IMR-90 (cell line): ENCODE measurements at regions not wholly inside any gene's neighbourhood (a gene's known extent, or its start where the extent isn't known, plus 50 kb on each side); places are given as distances from the start of the nearest gene placed in this dataset.

Experiments used
- ATAC-seq: fragments of 200-7000 bp; cut with Tn5 transposase; 2 replicates; pipeline ENCODE4 v1.9.1; 2020; ENCODE audit warnings: low read depth, mild to moderate bottlenecking, moderate library complexity
- BruUV-seq: library from RNA; stranded (reverse); fragments of 400-500 nt; replicated peaks from 2 replicates; lab custom pipeline; 2021; lab: Mats Ljungman, UMichigan
- CTCF ChIA-PET: fragments of 300-600 bp; formaldehyde crosslinking; extraction: SDS; loops from one replicate; lab custom pipeline; 2021; ENCODE audit warnings: antibody characterized with exemption; lab: Yijun Ruan, JAX
- POLR2A ChIA-PET: fragments of 300-600 bp; sonication (Branson Sonifier 250); formaldehyde crosslinking; loops from one replicate; lab custom pipeline; 2022; ENCODE audit warnings: antibody characterized with exemption; ENCODE audit not compliant: unreplicated experiment; lab: Charles Lee
- DNase-seq: peaks from one replicate; pipeline ENCODE4 v3.0.0; 2013
- H2AFZ ChIP-seq: replicated peaks from 2 replicates; pipeline ENCODE3; 2013; ENCODE audit warnings: low read length, mild to moderate bottlenecking; ENCODE audit not compliant: poor library complexity
- H2AK5ac ChIP-seq: 2 replicates; pipeline ENCODE4 v1.6.1; 2013; ENCODE audit warnings: low read depth, low read length, inconsistent platforms
- H2AK9ac ChIP-seq: replicated peaks from 2 replicates; pipeline ENCODE3; 2013; ENCODE audit warnings: mild to moderate bottlenecking, low read depth, low read length, moderate library complexity; ENCODE audit not compliant: poor library complexity
- H2BK120ac ChIP-seq: 2 replicates; pipeline ENCODE4 v1.6.1; 2013; ENCODE audit warnings: low read depth, low read length, inconsistent platforms
- H2BK15ac ChIP-seq: 3 replicates; pipeline ENCODE4 v1.6.1; 2013; ENCODE audit warnings: low read depth, low read length, inconsistent platforms
- H2BK20ac ChIP-seq: 2 replicates; pipeline ENCODE4 v1.6.1; 2013; ENCODE audit warnings: low read depth, mild to moderate bottlenecking, inconsistent platforms, low read length, moderate library complexity
- H2BK5ac ChIP-seq: 2 replicates; pipeline ENCODE4 v1.6.1; 2013; ENCODE audit warnings: mild to moderate bottlenecking, low read depth, low read length, inconsistent platforms; ENCODE audit not compliant: poor library complexity, severe bottlenecking
- H3K14ac ChIP-seq: replicated peaks from 2 replicates; pipeline ENCODE4 v1.6.1; 2013; ENCODE audit warnings: low read depth, low read length, inconsistent platforms
- H3K18ac ChIP-seq: 2 replicates; pipeline ENCODE4 v1.6.1; 2013; ENCODE audit warnings: low read depth, low read length, control low read depth
- H3K23ac ChIP-seq: 2 replicates; pipeline ENCODE4 v1.6.1; 2013; ENCODE audit warnings: low read depth, low read length, inconsistent platforms
- H3K27ac ChIP-seq: 2 replicates; pipeline ENCODE4 v1.5.1; 2013; ENCODE audit warnings: mild to moderate bottlenecking, control low read depth, low read length; ENCODE audit not compliant: insufficient read depth
- H3K27me3 ChIP-seq: 2 replicates; pipeline ENCODE4 v1.6.1; 2013; ENCODE audit warnings: low read length; ENCODE audit not compliant: control insufficient read depth, insufficient read depth
- H3K36me3 ChIP-seq: 2 replicates; pipeline ENCODE4 v1.6.1; 2013; ENCODE audit warnings: low read length, mixed read lengths; ENCODE audit not compliant: control insufficient read depth, insufficient read depth
- H3K4ac ChIP-seq: 2 replicates; pipeline ENCODE4 v1.6.1; 2013; ENCODE audit warnings: low read depth, low read length, inconsistent platforms
- H3K4me1 ChIP-seq: 2 replicates; pipeline ENCODE4 v1.6.1; 2013; ENCODE audit warnings: low read length, mixed read lengths; ENCODE audit not compliant: control insufficient read depth, insufficient read depth
- H3K4me2 ChIP-seq: 2 replicates; pipeline ENCODE4 v1.6.1; 2013; ENCODE audit warnings: low read depth, mild to moderate bottlenecking, control low read depth, low read length, moderate library complexity
- H3K4me3 ChIP-seq: 2 replicates; pipeline ENCODE4 v1.5.1; 2013; ENCODE audit warnings: low read depth, mild to moderate bottlenecking, control low read depth, low read length, moderate library complexity; ENCODE audit not compliant: insufficient read depth
- H3K56ac ChIP-seq: 2 replicates; pipeline ENCODE4 v1.6.1; 2013; ENCODE audit warnings: low read length, inconsistent platforms; ENCODE audit not compliant: insufficient read depth; ENCODE audit errors: extremely low read depth
- H3K79me1 ChIP-seq, 2 experiments: 2 replicates each; pipeline ENCODE4 v1.6.1; 2013; ENCODE audit warnings: low read length in 2 of 2, inconsistent platforms in 1 of 2, low read depth in 1 of 2
- H3K9ac ChIP-seq: 2 replicates; pipeline ENCODE4 v1.6.1; 2013; ENCODE audit warnings: low read depth, low read length, control low read depth
- H3K9me1 ChIP-seq: 2 replicates; pipeline ENCODE4 v1.6.1; 2013; ENCODE audit warnings: low read length, inconsistent platforms; ENCODE audit not compliant: insufficient read depth
- H3K9me3 ChIP-seq: 2 replicates; pipeline ENCODE4 v1.6.1; 2013; ENCODE audit warnings: low read length; ENCODE audit not compliant: control insufficient read depth, insufficient read depth
- H4K20me1 ChIP-seq: 2 replicates; pipeline ENCODE4 v1.6.1; 2013; ENCODE audit warnings: low read length, inconsistent platforms; ENCODE audit not compliant: insufficient read depth
- H4K5ac ChIP-seq: 2 replicates; pipeline ENCODE4 v1.6.1; 2013; ENCODE audit warnings: mild to moderate bottlenecking, low read depth, low read length, control low read depth
- H4K8ac ChIP-seq, 2 experiments: 2 replicates each; pipeline ENCODE4 v1.6.1; 2013; ENCODE audit warnings: low read depth in 2 of 2, low read length in 2 of 2, control low read depth in 1 of 2, inconsistent platforms in 1 of 2
- H4K91ac ChIP-seq: 2 replicates; pipeline ENCODE4 v1.6.1; 2013; ENCODE audit warnings: low read depth, low read length, inconsistent platforms; ENCODE audit not compliant: insufficient read depth
- BHLHE40 ChIP-seq: fragments of 150-350 bp; IDR thresholded peaks from 2 replicates; pipeline ENCODE4 v1.6.1; 2016; ENCODE audit warnings: mild to moderate bottlenecking, low read depth, low read length
- CEBPB ChIP-seq: IDR thresholded peaks from 2 replicates; pipeline ENCODE4 v1.6.1; 2012; ENCODE audit warnings: low read depth, low read length, improper control_type of control experiment
- CHD1 ChIP-seq: IDR thresholded peaks from 2 replicates; pipeline ENCODE4 v1.6.1; 2012; ENCODE audit warnings: low read depth, low read length, improper control_type of control experiment
- CTCF ChIP-seq: conservative IDR thresholded peaks from 2 replicates; pipeline ENCODE4 v1.5.1; 2012; ENCODE audit warnings: mild to moderate bottlenecking, low read depth, low read length, improper control_type of control experiment
- ELK1 ChIP-seq: fragments of 150-350 bp; IDR thresholded peaks from 2 replicates; pipeline ENCODE4 v1.6.1; 2016; ENCODE audit warnings: low read depth, mild to moderate bottlenecking, low read length, moderate library complexity, borderline replicate concordance
- FOS ChIP-seq: fragments of 150-350 bp; IDR thresholded peaks from 2 replicates; pipeline ENCODE4 v1.6.1; 2016; ENCODE audit warnings: low read depth, low read length
- MAFK ChIP-seq: IDR thresholded peaks from 2 replicates; pipeline ENCODE4 v1.6.1; 2012; ENCODE audit warnings: low read depth, low read length, improper control_type of control experiment
- MAZ ChIP-seq: IDR thresholded peaks from 2 replicates; pipeline ENCODE4 v1.6.1; 2012; ENCODE audit warnings: low read depth, mild to moderate bottlenecking, low read length, improper control_type of control experiment, moderate library complexity, borderline replicate concordance
- MXI1 ChIP-seq: IDR thresholded peaks from 2 replicates; pipeline ENCODE4 v1.6.1; 2012; ENCODE audit warnings: low read depth, mild to moderate bottlenecking, low read length, moderate library complexity, borderline replicate concordance
- NFE2L2 ChIP-seq: fragments of 150-350 bp; IDR thresholded peaks from 2 replicates; pipeline ENCODE4 v1.6.1; 2016; ENCODE audit warnings: low read depth, mild to moderate bottlenecking, low read length
- POLR2A ChIP-seq: IDR thresholded peaks from 2 replicates; pipeline ENCODE4 v1.6.1; 2012; ENCODE audit warnings: mild to moderate bottlenecking, low read depth, low read length
- RAD21 ChIP-seq: IDR thresholded peaks from 2 replicates; pipeline ENCODE4 v1.6.1; 2012; ENCODE audit warnings: low read length, improper control_type of control experiment
- RCOR1 ChIP-seq: IDR thresholded peaks from 2 replicates; pipeline ENCODE4 v1.6.1; 2012; ENCODE audit warnings: mild to moderate bottlenecking, low read length, improper control_type of control experiment; ENCODE audit not compliant: insufficient replicate concordance
- RFX5 ChIP-seq: IDR thresholded peaks from 2 replicates; pipeline ENCODE4 v1.8.0; 2012; ENCODE audit warnings: low read depth, mild to moderate bottlenecking, low read length, moderate library complexity
- SMC3 ChIP-seq: fragments of 150-350 bp; IDR thresholded peaks from 2 replicates; pipeline ENCODE4 v1.6.1; 2016; ENCODE audit warnings: low read depth, mild to moderate bottlenecking, antibody characterized with exemption, low read length, moderate library complexity
- USF2 ChIP-seq: fragments of 150-350 bp; IDR thresholded peaks from 2 replicates; pipeline ENCODE4 v1.6.1; 2017; ENCODE audit warnings: mild to moderate bottlenecking, antibody characterized with exemption, low read length, low read depth
- WGBS, 2 experiments: methylation state at CpG; one replicate each; pipeline versions ENCODE4 v1.1.5 to v1.1.7; 2013; ENCODE audit warnings: missing lambda C conversion rate in 2 of 2; ENCODE audit not compliant: insufficient read length in 1 of 2; ENCODE audit errors: extremely low coverage in 2 of 2; 5-methylcytosine and 5-hydroxymethylcytosine counted together
- dilution Hi-C: fragments of 300-500 bp; cut with HindIII; formaldehyde crosslinking; loops from one replicate; pipeline ENCODE4 v1.14.3; 2018; ENCODE audit warnings: low sequenced_read_pairs; ENCODE audit not compliant: unreplicated experiment
- in situ Hi-C: fragments of 300-500 bp; cut with MboI; formaldehyde crosslinking; loops from 3 replicates; pipeline ENCODE4 v1.14.3; 2019; ENCODE audit warnings: low sequenced_read_pairs, inconsistent platforms, mixed read lengths
- intact Hi-C: fragments of 100-400 bp; cut with micrococcal nuclease; formaldehyde crosslinking; loops from 2 replicates; pipeline ENCODE4 v1.10.0; 2022

GRCh38 chr7:84746353-84746752 is 440.5 kb downstream of the SEMA3D start:
- H3K4ac ChIP-seq = no peak overlapping the region
- ATAC-seq = peak; percentile 74
- TF ChIP-seq MXI1 = no peak
- TF ChIP-seq FOS = no peak
- no peak for TF ChIP-seq MAZ
- no peak for TF ChIP-seq POLR2A
- TF ChIP-seq RAD21 = no peak
- no peak for TF ChIP-seq SMC3
- no peak for TF ChIP-seq RFX5
- TF ChIP-seq NFE2L2 = no peak
- TF ChIP-seq CEBPB = no peak
- TF ChIP-seq ELK1 = no peak
- no peak for TF ChIP-seq USF2
- TF ChIP-seq CTCF = no peak
- TF ChIP-seq RCOR1 = no peak
- no peak for TF ChIP-seq MAFK
- no peak for TF ChIP-seq CHD1
- TF ChIP-seq BHLHE40 = no peak
- POLR2A ChIA-PET = no interaction called here
- H3K9me3 ChIP-seq = no peaks in the 10 kb centered on the region
- H3K27ac ChIP-seq = no peak overlapping the region
- H3K4me1 ChIP-seq = peaks cover 2% of the 10 kb centered on the region
- no peak overlapping the region for H2AFZ ChIP-seq
- no peak overlapping the region for H3K9ac ChIP-seq
- no peak overlapping the region for H3K23ac ChIP-seq
- no peak overlapping the region for H4K91ac ChIP-seq
- H2AK5ac ChIP-seq = no peak overlapping the region
- no TSS peak for BruUV-seq
- H3K14ac ChIP-seq = peak overlapping the region; percentile 24; the same call in 1 of the 2 replicates
- no peak overlapping the region for H2BK120ac ChIP-seq
- CTCF ChIA-PET = interaction anchor here (0.6 kb wide), 2 partner anchors 208 to 579 kb away, joined by 4 read pairs; no protein-coding TSS in a partner anchor
- 0 out of 3 replicates have a peak overlapping the region, but pooled peaks have one; percentile 5 for H2BK15ac ChIP-seq
- no peak overlapping the region for H3K56ac ChIP-seq
- intact Hi-C loops = no loop called here
- peak overlapping the region; percentile 60; the same call in 1 of the 2 replicates for H4K5ac ChIP-seq
- H3K4me3 ChIP-seq = no peak overlapping the region
- peak; percentile 22 for DNase-seq
- H4K8ac ChIP-seq = no peak overlapping the region
- peak overlapping the region; percentile 20 for H3K18ac ChIP-seq
- H2BK5ac ChIP-seq = no peak overlapping the region
- no peaks in the 10 kb centered on the region for H3K79me1 ChIP-seq
- H3K36me3 ChIP-seq = no peaks in the 10 kb centered on the region
- no peak overlapping the region for H2BK20ac ChIP-seq
- no peaks in the 10 kb centered on the region for H3K27me3 ChIP-seq
- no peaks in the 10 kb centered on the region for H4K20me1 ChIP-seq
- H3K9me1 ChIP-seq = 0 out of 2 replicates have a peak, but pooled peaks cover 2% of the 10 kb centered on the region
- dilution Hi-C loops = no loop called here
- H3K4me2 ChIP-seq = peak overlapping the region; percentile 55
- no peak overlapping the region for H2AK9ac ChIP-seq
- in situ Hi-C loops = no loop called here
- no CpG with 5 or more reads among the region's 2 CpGs for WGBS, 2 experiments
